Smooth muscle cell (in vitro differentiated cells): ENCODE measurements at regions not wholly inside any gene's neighbourhood (a gene's known extent, or its start where the extent isn't known, plus 50 kb on each side); places are given as distances from the start of the nearest gene placed in this dataset.
A peak's percentile ranks its signal among the peaks of the same experiment; 100 is the strongest.

ENCODE experiments used
- DNase-seq: peaks from one replicate; lab custom pipeline; 2025; ENCODE audit not compliant: unreplicated experiment; lab: John Stamatoyannopoulos, UW
- H2AFZ ChIP-seq: fragments of 200-600 bp; sonication (generic); 2 replicates; pipeline ENCODE4 v1.6.0; 2016; ENCODE audit warnings: antibody characterized with exemption, low read depth, mild to moderate bottlenecking
- H3F3A ChIP-seq: fragments of 200-600 bp; sonication (generic); 2 replicates; pipeline ENCODE4 v1.6.0; 2017; ENCODE audit warnings: antibody characterized with exemption, low read depth
- H3K27ac ChIP-seq: fragments of 200-600 bp; sonication (generic); 2 replicates; pipeline ENCODE4 v1.5.1; 2016; ENCODE audit warnings: low read depth, mild to moderate bottlenecking
- H3K27me3 ChIP-seq: fragments of 200-600 bp; sonication (generic); 2 replicates; pipeline ENCODE4 v1.6.1; 2016; ENCODE audit warnings: low read depth, mild to moderate bottlenecking
- H3K36me3 ChIP-seq: fragments of 200-600 bp; sonication (generic); 2 replicates; pipeline ENCODE4 v1.5.1; 2016; ENCODE audit warnings: low read depth
- H3K4me1 ChIP-seq: fragments of 200-600 bp; sonication (generic); 2 replicates; pipeline ENCODE4 v1.5.1; 2016; ENCODE audit warnings: low read depth
- H3K4me2 ChIP-seq: fragments of 200-600 bp; sonication (generic); 2 replicates; pipeline ENCODE4 v1.6.0; 2016; ENCODE audit warnings: mild to moderate bottlenecking
- H3K4me3 ChIP-seq: fragments of 200-600 bp; sonication (generic); 2 replicates; pipeline ENCODE4 v1.5.1; 2016; ENCODE audit warnings: mild to moderate bottlenecking
- H3K79me2 ChIP-seq: fragments of 200-600 bp; sonication (generic); 2 replicates; pipeline ENCODE4 v1.6.0; 2016; ENCODE audit warnings: low read depth, mild to moderate bottlenecking
- H3K9ac ChIP-seq: fragments of 200-600 bp; sonication (generic); 2 replicates; pipeline ENCODE4 v1.6.0; 2016; ENCODE audit warnings: low read depth
- H3K9me3 ChIP-seq: fragments of 200-600 bp; sonication (generic); replicated peaks from 2 replicates; pipeline ENCODE4 v1.5.1; 2016; ENCODE audit warnings: low read depth
- H4K20me1 ChIP-seq: fragments of 200-600 bp; sonication (generic); 2 replicates; pipeline ENCODE4 v1.6.0; 2016; ENCODE audit warnings: low read depth
- CTCF ChIP-seq: fragments of 200-600 bp; sonication (generic); IDR thresholded peaks from 2 replicates; pipeline ENCODE4 v1.5.1; 2017; ENCODE audit warnings: borderline replicate concordance, mild to moderate bottlenecking, antibody characterized with exemption; ENCODE audit not compliant: insufficient read depth, poor library complexity, severe bottlenecking
- WGBS: methylation state at CpG from one replicate; pipeline ENCODE4 v1.1.7; 2016; ENCODE audit warnings: low lambda C conversion rate; 5-methylcytosine and 5-hydroxymethylcytosine counted together

- H3K4me2 ChIP-seq = no peak overlapping the region
- no peaks in the 10 kb centered on the region for H3K4me1 ChIP-seq
These were observed 113.2 kb upstream of the ACP3 start for GRCh38 chr3:132203889-132204596.

GRCh38 chr3:132205609-132206008, 111.6 kb upstream of the ACP3 start:
- H3K4me2 ChIP-seq = no peak overlapping the region
- no peaks in the 10 kb centered on the region for H3K36me3 ChIP-seq

More at GRCh38 chr3:132203889-132204596, 113.2 kb upstream of the ACP3 start:
- no peak for TF ChIP-seq CTCF
- Histone ChIP-seq H3K79me2 (no peaks in the 10 kb centered on the region), H3K27ac (no peak overlapping the region), H3K9me3 (no peaks in the 10 kb centered on the region), H4K20me1 (no peaks in the 10 kb centered on the region), H3K4me3 (no peak overlapping the region), H2AFZ (no peak overlapping the region), H3K27me3 (peaks cover 7% of the 10 kb centered on the region), H3K9ac (no peak overlapping the region), H3F3A (no peaks in the 10 kb centered on the region), H3K36me3 (no peaks in the 10 kb centered on the region)
- 66% methylated on average over 3 of the region's 3 CpGs for WGBS
- DNase-seq = no peak

GRCh38 chr3:132209855-132210254, 107.4 kb upstream of the ACP3 start:
- no peaks in the 10 kb centered on the region for H3F3A ChIP-seq

More at GRCh38 chr3:132205609-132206008, 111.6 kb upstream of the ACP3 start:
- TF ChIP-seq CTCF = no peak
- peaks cover 7% of the 10 kb centered on the region for H3K27me3 ChIP-seq
- H2AFZ ChIP-seq = no peak overlapping the region
- H3K79me2 ChIP-seq = no peaks in the 10 kb centered on the region
- H3K9me3 ChIP-seq = no peaks in the 10 kb centered on the region
- no peak overlapping the region for H3K9ac ChIP-seq
- no peaks in the 10 kb centered on the region for H3F3A ChIP-seq
- DNase-seq = no peak
- no peak overlapping the region for H3K4me3 ChIP-seq
- no peaks in the 10 kb centered on the region for H4K20me1 ChIP-seq
- no peaks in the 10 kb centered on the region for H3K4me1 ChIP-seq
- peak overlapping the region; percentile 35 for H3K27ac ChIP-seq

More at GRCh38 chr3:132209855-132210254, 107.4 kb upstream of the ACP3 start:
- no peak overlapping the region for H3K4me2 ChIP-seq
- no peak for DNase-seq
- no peaks in the 10 kb centered on the region for H3K79me2 ChIP-seq
- H2AFZ ChIP-seq = no peak overlapping the region
- H3K27ac ChIP-seq = no peak overlapping the region
- H4K20me1 ChIP-seq = no peaks in the 10 kb centered on the region
- TF ChIP-seq CTCF = no peak
- no peak overlapping the region for H3K9ac ChIP-seq
- no peaks in the 10 kb centered on the region for H3K4me1 ChIP-seq
- H3K9me3 ChIP-seq = no peaks in the 10 kb centered on the region
- H3K36me3 ChIP-seq = no peaks in the 10 kb centered on the region
- no peak overlapping the region for H3K4me3 ChIP-seq
- H3K27me3 ChIP-seq = peaks cover 7% of the 10 kb centered on the region
